ENCODE measurements at regions not wholly inside any gene's neighbourhood (a gene's known extent, or its start where the extent isn't known, plus 50 kb on each side); places are given as distances from the start of the nearest gene placed in this dataset.

DNA sequence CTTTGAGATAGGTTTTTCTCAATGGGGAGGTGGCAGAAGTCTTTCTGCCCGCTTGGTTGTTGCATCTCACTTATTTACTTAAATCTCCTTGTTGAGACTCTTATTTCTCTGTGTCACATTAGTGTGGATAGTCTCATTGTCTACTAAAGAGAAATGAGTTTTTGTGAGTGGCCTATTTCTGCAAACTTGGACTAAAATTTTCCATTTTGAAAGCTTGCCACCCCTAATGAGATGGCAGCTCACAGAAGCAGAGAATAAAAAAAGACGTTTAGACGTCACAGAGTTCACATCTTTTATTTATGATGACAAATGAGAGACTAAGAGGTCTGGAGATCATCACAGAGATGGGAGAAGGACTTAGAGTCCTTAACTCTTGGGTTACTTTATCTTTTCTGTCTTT lies 262.7 kb upstream of the PHYHIPL start:
- no peak overlapping the region for H2BK20ac ChIP-seq (ENCODE audit: low read depth, low read length)
- H2BK120ac ChIP-seq (ENCODE audit: low read depth, low read length), result no peak overlapping the region
- no peak for DNase-seq
- in situ Hi-C loops (cut with MboI; ENCODE audit: low sequenced_read_pairs), result no loop called here
- no peaks in the 10 kb centered on the region for H3K9me1 ChIP-seq (ENCODE audit: insufficient read depth, low read length)
- no peak overlapping the region for H2BK15ac ChIP-seq (ENCODE audit: low read depth, low read length)
- ChIA-PET CTCF (interaction anchor here (0.6 kb wide), 1 partner anchor 191 kb away, joined by 3 read pairs; no protein-coding TSS in a partner anchor), POLR2A (ENCODE audit: unreplicated experiment) (no interaction called here)
- WGBS, 2 experiments (ENCODE audit: extremely low coverage in 2 of 2, insufficient read length in 1 of 2), result no CpG with 5 or more reads among the region's 3 CpGs
- no peak overlapping the region for H3K4ac ChIP-seq (ENCODE audit: low read depth, low read length)
- no peaks in the 10 kb centered on the region for H3K36me3 ChIP-seq (ENCODE audit: control insufficient read depth, insufficient read depth, low read length)
- no peaks in the 10 kb centered on the region for H3K79me1 ChIP-seq (ENCODE audit: low read depth in 1 of 2, low read length in 2 of 2)
- ATAC-seq (ENCODE audit: low read depth), result no peak
- H2AK9ac ChIP-seq (replicated peaks; ENCODE audit: low read depth, low read length, poor library complexity), result no peak overlapping the region
- no peak overlapping the region for H3K9ac ChIP-seq (ENCODE audit: low read depth, low read length)
- no peak overlapping the region for H3K27ac ChIP-seq (ENCODE audit: insufficient read depth, low read length)
- H2AFZ ChIP-seq (replicated peaks; ENCODE audit: low read length, poor library complexity), result no peak overlapping the region
- no peak overlapping the region for H2BK5ac ChIP-seq (ENCODE audit: low read depth, low read length, poor library complexity, severe bottlenecking)
- no peak overlapping the region for H3K14ac ChIP-seq (replicated peaks; ENCODE audit: low read depth, low read length)
- no peaks in the 10 kb centered on the region for H3K4me1 ChIP-seq (ENCODE audit: control insufficient read depth, insufficient read depth, low read length)
- H4K5ac ChIP-seq (ENCODE audit: low read depth, low read length), result no peak overlapping the region
- no peak overlapping the region for H4K91ac ChIP-seq (ENCODE audit: insufficient read depth, low read depth, low read length)
- dilution Hi-C loops (cut with HindIII; ENCODE audit: low sequenced_read_pairs, unreplicated experiment), result no loop called here
- no peak overlapping the region for H4K8ac ChIP-seq (ENCODE audit: low read depth in 2 of 2, low read length in 2 of 2)
- no peaks in the 10 kb centered on the region; the same call in 1 of the 2 replicates for H3K27me3 ChIP-seq (ENCODE audit: control insufficient read depth, insufficient read depth, low read length)
- no peak overlapping the region for H3K56ac ChIP-seq (ENCODE audit: extremely low read depth, insufficient read depth, low read length)
- no TSS peak for BruUV-seq (replicated peaks)
- no peak overlapping the region for H2AK5ac ChIP-seq (ENCODE audit: low read depth, low read length)
- H3K18ac ChIP-seq (ENCODE audit: low read depth, low read length), result no peak overlapping the region
- H3K4me3 ChIP-seq (ENCODE audit: insufficient read depth, low read depth, low read length), result no peak overlapping the region
- H3K4me2 ChIP-seq (ENCODE audit: low read depth, low read length), result no peak overlapping the region
- H3K9me3 ChIP-seq (ENCODE audit: control insufficient read depth, insufficient read depth, low read length), result no peaks in the 10 kb centered on the region
- intact Hi-C loops (cut with micrococcal nuclease), result no loop called here
- TF ChIP-seq FOS (IDR thresholded peaks at IDR 0.05; ENCODE audit: low read depth, low read length) (no peak), CHD1 (IDR thresholded peaks at IDR 0.05; ENCODE audit: low read depth, low read length) (no peak), MAZ (IDR thresholded peaks at IDR 0.05; ENCODE audit: borderline replicate concordance, low read depth, low read length) (no peak), MXI1 (IDR thresholded peaks at IDR 0.05; ENCODE audit: borderline replicate concordance, low read depth, low read length) (no peak), RAD21 (IDR thresholded peaks at IDR 0.05; ENCODE audit: low read length) (no peak), RFX5 (IDR thresholded peaks at IDR 0.05; ENCODE audit: low read depth, low read length) (no peak), NFE2L2 (IDR thresholded peaks at IDR 0.05; ENCODE audit: low read depth, low read length) (no peak), BHLHE40 (IDR thresholded peaks at IDR 0.05; ENCODE audit: low read depth, low read length) (no peak), RCOR1 (IDR thresholded peaks at IDR 0.05; ENCODE audit: insufficient replicate concordance, low read length) (no peak), CEBPB (IDR thresholded peaks at IDR 0.05; ENCODE audit: low read depth, low read length) (no peak), POLR2A (IDR thresholded peaks at IDR 0.05; ENCODE audit: low read depth, low read length) (no peak), SMC3 (IDR thresholded peaks at IDR 0.05; ENCODE audit: low read depth, low read length) (no peak), MAFK (IDR thresholded peaks at IDR 0.05; ENCODE audit: low read depth, low read length) (no peak)
- TF ChIP-seq, protein P1, sequence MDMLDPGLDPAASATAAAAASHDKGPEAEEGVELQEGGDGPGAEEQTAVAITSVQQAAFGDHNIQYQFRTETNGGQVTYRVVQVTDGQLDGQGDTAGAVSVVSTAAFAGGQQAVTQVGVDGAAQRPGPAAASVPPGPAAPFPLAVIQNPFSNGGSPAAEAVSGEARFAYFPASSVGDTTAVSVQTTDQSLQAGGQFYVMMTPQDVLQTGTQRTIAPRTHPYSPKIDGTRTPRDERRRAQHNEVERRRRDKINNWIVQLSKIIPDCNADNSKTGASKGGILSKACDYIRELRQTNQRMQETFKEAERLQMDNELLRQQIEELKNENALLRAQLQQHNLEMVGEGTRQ (IDR thresholded peaks at IDR 0.05; ENCODE audit: low read depth, low read length), result no peak
- TF ChIP-seq, protein P2, sequence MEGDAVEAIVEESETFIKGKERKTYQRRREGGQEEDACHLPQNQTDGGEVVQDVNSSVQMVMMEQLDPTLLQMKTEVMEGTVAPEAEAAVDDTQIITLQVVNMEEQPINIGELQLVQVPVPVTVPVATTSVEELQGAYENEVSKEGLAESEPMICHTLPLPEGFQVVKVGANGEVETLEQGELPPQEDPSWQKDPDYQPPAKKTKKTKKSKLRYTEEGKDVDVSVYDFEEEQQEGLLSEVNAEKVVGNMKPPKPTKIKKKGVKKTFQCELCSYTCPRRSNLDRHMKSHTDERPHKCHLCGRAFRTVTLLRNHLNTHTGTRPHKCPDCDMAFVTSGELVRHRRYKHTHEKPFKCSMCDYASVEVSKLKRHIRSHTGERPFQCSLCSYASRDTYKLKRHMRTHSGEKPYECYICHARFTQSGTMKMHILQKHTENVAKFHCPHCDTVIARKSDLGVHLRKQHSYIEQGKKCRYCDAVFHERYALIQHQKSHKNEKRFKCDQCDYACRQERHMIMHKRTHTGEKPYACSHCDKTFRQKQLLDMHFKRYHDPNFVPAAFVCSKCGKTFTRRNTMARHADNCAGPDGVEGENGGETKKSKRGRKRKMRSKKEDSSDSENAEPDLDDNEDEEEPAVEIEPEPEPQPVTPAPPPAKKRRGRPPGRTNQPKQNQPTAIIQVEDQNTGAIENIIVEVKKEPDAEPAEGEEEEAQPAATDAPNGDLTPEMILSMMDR (conservative IDR thresholded peaks at IDR 0.05; ENCODE audit: low read depth, low read length), result no peak
- TF ChIP-seq, protein P3, sequence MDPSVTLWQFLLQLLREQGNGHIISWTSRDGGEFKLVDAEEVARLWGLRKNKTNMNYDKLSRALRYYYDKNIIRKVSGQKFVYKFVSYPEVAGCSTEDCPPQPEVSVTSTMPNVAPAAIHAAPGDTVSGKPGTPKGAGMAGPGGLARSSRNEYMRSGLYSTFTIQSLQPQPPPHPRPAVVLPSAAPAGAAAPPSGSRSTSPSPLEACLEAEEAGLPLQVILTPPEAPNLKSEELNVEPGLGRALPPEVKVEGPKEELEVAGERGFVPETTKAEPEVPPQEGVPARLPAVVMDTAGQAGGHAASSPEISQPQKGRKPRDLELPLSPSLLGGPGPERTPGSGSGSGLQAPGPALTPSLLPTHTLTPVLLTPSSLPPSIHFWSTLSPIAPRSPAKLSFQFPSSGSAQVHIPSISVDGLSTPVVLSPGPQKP (IDR thresholded peaks at IDR 0.05; ENCODE audit: borderline replicate concordance, low read depth, low read length), result no peak
- H3K23ac ChIP-seq (ENCODE audit: low read depth, low read length), result no peak overlapping the region
- H4K20me1 ChIP-seq (ENCODE audit: insufficient read depth, low read length), result no peaks in the 10 kb centered on the region
